Smooth muscle cell (in vitro differentiated cells): ENCODE measurements at regions not wholly inside any gene's neighbourhood (a gene's known extent, or its start where the extent isn't known, plus 50 kb on each side); places are given as distances from the start of the nearest gene placed in this dataset.
A peak's percentile ranks its signal among the peaks of the same experiment; 100 is the strongest.

Experiments used
- DNase-seq: peaks from one replicate; lab custom pipeline; 2025; ENCODE audit not compliant: unreplicated experiment; lab: John Stamatoyannopoulos, UW
- H2AFZ ChIP-seq: fragments of 200-600 bp; sonication (generic); 2 replicates; pipeline ENCODE4 v1.6.0; 2016; ENCODE audit warnings: antibody characterized with exemption, low read depth, mild to moderate bottlenecking
- H3F3A ChIP-seq: fragments of 200-600 bp; sonication (generic); 2 replicates; pipeline ENCODE4 v1.6.0; 2017; ENCODE audit warnings: antibody characterized with exemption, low read depth
- H3K27ac ChIP-seq: fragments of 200-600 bp; sonication (generic); 2 replicates; pipeline ENCODE4 v1.5.1; 2016; ENCODE audit warnings: low read depth, mild to moderate bottlenecking
- H3K27me3 ChIP-seq: fragments of 200-600 bp; sonication (generic); 2 replicates; pipeline ENCODE4 v1.6.1; 2016; ENCODE audit warnings: low read depth, mild to moderate bottlenecking
- H3K36me3 ChIP-seq: fragments of 200-600 bp; sonication (generic); 2 replicates; pipeline ENCODE4 v1.5.1; 2016; ENCODE audit warnings: low read depth
- H3K4me1 ChIP-seq: fragments of 200-600 bp; sonication (generic); 2 replicates; pipeline ENCODE4 v1.5.1; 2016; ENCODE audit warnings: low read depth
- H3K4me2 ChIP-seq: fragments of 200-600 bp; sonication (generic); 2 replicates; pipeline ENCODE4 v1.6.0; 2016; ENCODE audit warnings: mild to moderate bottlenecking
- H3K4me3 ChIP-seq: fragments of 200-600 bp; sonication (generic); 2 replicates; pipeline ENCODE4 v1.5.1; 2016; ENCODE audit warnings: mild to moderate bottlenecking
- H3K79me2 ChIP-seq: fragments of 200-600 bp; sonication (generic); 2 replicates; pipeline ENCODE4 v1.6.0; 2016; ENCODE audit warnings: low read depth, mild to moderate bottlenecking
- H3K9ac ChIP-seq: fragments of 200-600 bp; sonication (generic); 2 replicates; pipeline ENCODE4 v1.6.0; 2016; ENCODE audit warnings: low read depth
- H3K9me3 ChIP-seq: fragments of 200-600 bp; sonication (generic); replicated peaks from 2 replicates; pipeline ENCODE4 v1.5.1; 2016; ENCODE audit warnings: low read depth
- H4K20me1 ChIP-seq: fragments of 200-600 bp; sonication (generic); 2 replicates; pipeline ENCODE4 v1.6.0; 2016; ENCODE audit warnings: low read depth
- CTCF ChIP-seq: fragments of 200-600 bp; sonication (generic); IDR thresholded peaks from 2 replicates; pipeline ENCODE4 v1.5.1; 2017; ENCODE audit warnings: borderline replicate concordance, mild to moderate bottlenecking, antibody characterized with exemption; ENCODE audit not compliant: insufficient read depth, poor library complexity, severe bottlenecking
- WGBS: methylation state at CpG from one replicate; pipeline ENCODE4 v1.1.7; 2016; ENCODE audit warnings: low lambda C conversion rate; 5-methylcytosine and 5-hydroxymethylcytosine counted together

GRCh38 chr4:103308248-103308561 lies 110.1 kb upstream of the CENPE start:
- H3K27me3 ChIP-seq, result no peaks in the 10 kb centered on the region
- H3K4me2 ChIP-seq, result no peak overlapping the region
- no peaks in the 10 kb centered on the region for H3K79me2 ChIP-seq
- no peak overlapping the region for H2AFZ ChIP-seq
- DNase-seq, result no peak
- no peaks in the 10 kb centered on the region for H3F3A ChIP-seq
- no peak overlapping the region for H3K9ac ChIP-seq
- H3K27ac ChIP-seq, result no peak overlapping the region
- no peaks in the 10 kb centered on the region for H3K36me3 ChIP-seq
- TF ChIP-seq CTCF, result no peak
- H3K4me1 ChIP-seq, result peaks cover 3% of the 10 kb centered on the region
- 81% methylated on average over 5 of the region's 5 CpGs for WGBS
- no peaks in the 10 kb centered on the region for H3K9me3 ChIP-seq
- H3K4me3 ChIP-seq, result no peak overlapping the region
- no peaks in the 10 kb centered on the region for H4K20me1 ChIP-seq

- Histone ChIP-seq H3K27me3 (no peaks in the 10 kb centered on the region), H3K79me2 (no peaks in the 10 kb centered on the region), H3F3A (no peaks in the 10 kb centered on the region), H3K4me1 (peaks cover 3% of the 10 kb centered on the region), H4K20me1 (no peaks in the 10 kb centered on the region), H3K4me3 (no peak overlapping the region), H2AFZ (peak overlapping the region; percentile 90), H3K36me3 (no peaks in the 10 kb centered on the region), H3K9ac (no peak overlapping the region), H3K27ac (no peak overlapping the region), H3K9me3 (no peaks in the 10 kb centered on the region), H3K4me2 (no peak overlapping the region)
- peak; percentile 5 for DNase-seq
- WGBS, result 89% methylated on average over 18 of the region's 18 CpGs
- no peak for TF ChIP-seq CTCF
Observed at GRCh38 chr4:103307453-103308247, 109.5 kb upstream of the CENPE start.

GRCh38 chr4:103306870-103307375 lies 108.8 kb upstream of the CENPE start:
- WGBS, result 43% methylated on average over 9 of the region's 9 CpGs
- peak; percentile 8 for DNase-seq
- Histone ChIP-seq H3K9ac (peak overlapping the region; percentile 27), H3K9me3 (no peaks in the 10 kb centered on the region), H3K4me2 (peak overlapping the region; percentile 78), H2AFZ (peak overlapping the region; percentile 90), H3K4me3 (peak overlapping the region; percentile 31), H4K20me1 (no peaks in the 10 kb centered on the region), H3K27me3 (no peaks in the 10 kb centered on the region), H3K27ac (no peak overlapping the region), H3F3A (no peaks in the 10 kb centered on the region), H3K4me1 (peaks cover 3% of the 10 kb centered on the region), H3K79me2 (no peaks in the 10 kb centered on the region), H3K36me3 (no peaks in the 10 kb centered on the region)
- no peak for TF ChIP-seq CTCF

- Histone ChIP-seq H3K9ac (no peak overlapping the region), H3K79me2 (no peaks in the 10 kb centered on the region), H3K4me3 (no peak overlapping the region), H3K4me1 (peaks cover 3% of the 10 kb centered on the region), H3K36me3 (no peaks in the 10 kb centered on the region), H3K9me3 (no peaks in the 10 kb centered on the region), H2AFZ (no peak overlapping the region), H4K20me1 (no peaks in the 10 kb centered on the region), H3K27ac (no peak overlapping the region), H3K4me2 (no peak overlapping the region), H3F3A (no peaks in the 10 kb centered on the region), H3K27me3 (no peaks in the 10 kb centered on the region)
- TF ChIP-seq CTCF, result no peak
- no peak for DNase-seq
- 83% methylated on average over 2 of the region's 2 CpGs for WGBS
Observed at GRCh38 chr4:103305355-103305754, 107.2 kb upstream of the CENPE start.
